Endodermal cell (in vitro differentiated cells): ENCODE measurements at regions not wholly inside any gene's neighbourhood (a gene's known extent, or its start where the extent isn't known, plus 50 kb on each side); places are given as distances from the start of the nearest gene placed in this dataset.

ENCODE experiments used
- DNase-seq: peaks from one replicate; pipeline ENCODE4 v3.0.0-alpha.2; 2017
- H3K27ac ChIP-seq: 2 replicates; pipeline ENCODE4 v1.5.1; 2013; ENCODE audit warnings: mild to moderate bottlenecking, low read depth, low read length, moderate library complexity
- H3K27me3 ChIP-seq: 2 replicates; pipeline ENCODE4 v1.6.1; 2013; ENCODE audit warnings: mild to moderate bottlenecking, low read length, moderate library complexity; ENCODE audit not compliant: insufficient read depth, control insufficient read depth, poor library complexity, severe bottlenecking
- H3K36me3 ChIP-seq: 2 replicates; pipeline ENCODE4 v1.7.0; 2013; ENCODE audit warnings: mild to moderate bottlenecking, low read length, moderate library complexity; ENCODE audit not compliant: control insufficient read depth, insufficient read depth
- H3K4me1 ChIP-seq: one replicate; pipeline ENCODE4 v1.7.0; 2013; ENCODE audit warnings: low read length; ENCODE audit not compliant: control insufficient read depth, insufficient read depth
- H3K4me3 ChIP-seq: 2 replicates; pipeline ENCODE4 v1.5.1; 2013; ENCODE audit warnings: mild to moderate bottlenecking, low read length, moderate library complexity
- H3K9ac ChIP-seq: 2 replicates; pipeline ENCODE4 v1.6.1; 2013; ENCODE audit warnings: mild to moderate bottlenecking, low read length, moderate library complexity; ENCODE audit not compliant: poor library complexity, severe bottlenecking; ENCODE audit errors: extremely low read depth
- H3K9me3 ChIP-seq: 2 replicates; pipeline ENCODE4 v1.6.1; 2013; ENCODE audit warnings: mild to moderate bottlenecking, low read length, moderate library complexity; ENCODE audit not compliant: control insufficient read depth
- H3K27ac Mint-ChIP-seq: 2 replicates; pipeline ENCODE4 v1.8.0; 2020; ENCODE audit warnings: mixed read lengths
- H3K27me3 Mint-ChIP-seq: 2 replicates; pipeline ENCODE4 v1.8.0; 2021; ENCODE audit warnings: mild to moderate bottlenecking, mixed read lengths; ENCODE audit not compliant: insufficient read depth
- H3K36me3 Mint-ChIP-seq: 2 replicates; pipeline ENCODE4 v1.8.0; 2020; ENCODE audit warnings: low read depth, mixed read lengths
- H3K4me1 Mint-ChIP-seq: 2 replicates; pipeline ENCODE4 v1.8.0; 2020; ENCODE audit warnings: mixed read lengths
- H3K4me3 Mint-ChIP-seq: 2 replicates; pipeline ENCODE4 v1.8.0; 2020; ENCODE audit warnings: mild to moderate bottlenecking, moderate library complexity, mixed read lengths
- H3K9me3 Mint-ChIP-seq: 2 replicates; pipeline ENCODE4 v1.8.0; 2020; ENCODE audit warnings: mild to moderate bottlenecking, mixed read lengths
- CTCF ChIP-seq: fragments of 200-600 bp; sonication (generic); conservative IDR thresholded peaks from 2 replicates; pipeline ENCODE4 v1.5.0; 2021; ENCODE audit warnings: antibody characterized with exemption, mild to moderate bottlenecking
- WGBS, 2 experiments: methylation state at CpG; one replicate each; pipeline versions ENCODE4 v1.1.5 to v1.1.7; 2013; ENCODE audit warnings: missing lambda C conversion rate in 2 of 2, mixed read lengths in 1 of 2; ENCODE audit not compliant: insufficient coverage in 1 of 2, insufficient read length in 1 of 2; 5-methylcytosine and 5-hydroxymethylcytosine counted together

DNA sequence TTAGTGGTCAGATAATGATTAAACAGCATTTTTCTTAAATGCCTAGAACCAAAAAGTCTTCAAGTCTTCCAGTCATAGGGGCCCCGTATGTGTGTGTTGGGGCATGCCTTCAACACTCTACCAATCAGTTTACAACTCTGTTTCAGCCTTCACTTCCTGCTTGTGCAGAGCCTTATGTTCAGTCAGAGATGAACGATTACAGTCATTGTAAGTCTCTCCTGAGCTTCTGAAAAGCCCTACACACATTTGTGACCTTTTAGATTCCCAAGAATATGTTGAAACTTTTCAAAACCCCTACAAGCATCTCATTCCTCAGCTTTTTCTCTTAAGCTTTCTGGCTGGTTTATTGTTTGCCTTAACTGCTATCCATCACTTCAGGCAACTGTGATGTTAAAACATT is 591.2 kb downstream of the ZNF674 start:
- DNase-seq: no peak
- H3K9me3 ChIP-seq: no peaks in the 10 kb centered on the region
- H3K27me3 Mint-ChIP-seq: no peaks in the 10 kb centered on the region
- no peak overlapping the region for H3K9ac ChIP-seq
- peaks cover 26% of the 10 kb centered on the region for H3K9me3 Mint-ChIP-seq
- WGBS, 2 experiments: 84% methylated on average over 2 of the region's 2 CpGs; no CpG with 5 or more reads in 1 of the 2 experiments
- H3K27ac ChIP-seq: no peak overlapping the region
- H3K4me3 ChIP-seq: no peak overlapping the region
- no peaks in the 10 kb centered on the region for H3K36me3 Mint-ChIP-seq
- TF ChIP-seq CTCF: no peak
- H3K4me1 Mint-ChIP-seq: no peaks in the 10 kb centered on the region
- no peaks in the 10 kb centered on the region for H3K4me1 ChIP-seq
- no peaks in the 10 kb centered on the region for H3K36me3 ChIP-seq
- H3K27ac Mint-ChIP-seq: no peak overlapping the region
- no peak overlapping the region for H3K4me3 Mint-ChIP-seq
- H3K27me3 ChIP-seq: no peaks in the 10 kb centered on the region

DNA sequence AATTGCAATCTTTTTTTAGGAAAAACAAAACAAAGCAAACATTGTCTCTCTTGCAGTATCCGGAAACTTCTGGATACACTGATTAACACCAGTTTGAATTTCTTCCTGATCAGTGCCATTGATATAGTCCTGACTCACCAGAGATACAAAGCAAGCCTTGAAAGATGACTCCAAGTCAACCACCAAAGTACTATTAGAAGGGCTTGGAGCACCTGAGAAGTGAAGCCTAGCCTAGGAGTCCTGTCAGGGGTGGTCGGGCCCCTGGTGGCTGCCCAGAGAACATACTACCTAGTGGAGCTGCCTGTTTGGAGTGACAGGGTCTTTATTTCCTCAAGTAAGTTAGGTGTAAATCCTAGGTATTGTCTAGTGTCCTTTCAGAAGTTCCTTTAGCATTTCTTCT is 593.2 kb downstream of the ZNF674 start:
- Mint-ChIP-seq H3K27ac (no peak overlapping the region), H3K36me3 (no peaks in the 10 kb centered on the region), H3K27me3 (no peaks in the 10 kb centered on the region), H3K9me3 (peaks cover 19% of the 10 kb centered on the region), H3K4me3 (no peak overlapping the region), H3K4me1 (peaks cover 3% of the 10 kb centered on the region)
- H3K9me3 ChIP-seq: no peaks in the 10 kb centered on the region
- no peaks in the 10 kb centered on the region for H3K36me3 ChIP-seq
- DNase-seq: peak; percentile 59
- H3K27ac ChIP-seq: no peak overlapping the region
- peak; percentile 69 for TF ChIP-seq CTCF
- H3K27me3 ChIP-seq: no peaks in the 10 kb centered on the region
- H3K9ac ChIP-seq: no peak overlapping the region
- WGBS, 2 experiments: 81% methylated on average over 2 of the region's 2 CpGs; no CpG with 5 or more reads in 1 of the 2 experiments
- H3K4me1 ChIP-seq: no peaks in the 10 kb centered on the region
- no peak overlapping the region for H3K4me3 ChIP-seq

GRCh38 chrX:45935408-45935807 is 609.8 kb downstream of the ZNF674 start:
- no peak overlapping the region for H3K4me3 ChIP-seq
- H3K27me3 ChIP-seq: no peaks in the 10 kb centered on the region
- H3K36me3 ChIP-seq: no peaks in the 10 kb centered on the region
- H3K9me3 ChIP-seq: no peaks in the 10 kb centered on the region
- no peaks in the 10 kb centered on the region for H3K36me3 Mint-ChIP-seq
- H3K9me3 Mint-ChIP-seq: peaks cover 59% of the 10 kb centered on the region
- no peaks in the 10 kb centered on the region for H3K27me3 Mint-ChIP-seq
- H3K27ac ChIP-seq: no peak overlapping the region
- no peak overlapping the region for H3K9ac ChIP-seq
- H3K27ac Mint-ChIP-seq: no peak overlapping the region
- no peaks in the 10 kb centered on the region for H3K4me1 Mint-ChIP-seq
- DNase-seq: no peak
- no peaks in the 10 kb centered on the region for H3K4me1 ChIP-seq
- H3K4me3 Mint-ChIP-seq: no peak overlapping the region
- no peak for TF ChIP-seq CTCF
